Caco-2 (cell line): ENCODE measurements at regions not wholly inside any gene's neighbourhood (a gene's known extent, or its start where the extent isn't known, plus 50 kb on each side); places are given as distances from the start of the nearest gene placed in this dataset.

ENCODE experiments used
- BruUV-seq: library from RNA; stranded (reverse); fragments of 400-500 nt; replicated peaks from 2 replicates; lab custom pipeline; 2021; lab: Mats Ljungman, UMichigan
- CTCF ChIA-PET: fragments of 300-600 bp; sonication (Branson Sonifier 250); formaldehyde crosslinking; loops from one replicate; lab custom pipeline; 2022; ENCODE audit warnings: antibody characterized with exemption; lab: Charles Lee
- POLR2A ChIA-PET: fragments of 300-600 bp; sonication (Branson Sonifier 250); formaldehyde crosslinking; loops from one replicate; lab custom pipeline; 2022; ENCODE audit warnings: antibody characterized with exemption; lab: Charles Lee
- DNase-seq, 2 experiments: peaks; one replicate each; pipeline versions ENCODE4 v3.0.0 to v3.0.0-alpha.2; 2020 to 2022
- H3K27me3 ChIP-seq: replicated peaks from 2 replicates; pipeline ENCODE4 v1.6.0; 2011; ENCODE audit warnings: low read length; ENCODE audit not compliant: control insufficient read depth, insufficient read depth
- H3K36me3 ChIP-seq: 2 replicates; pipeline ENCODE4 v1.5.1; 2011; ENCODE audit warnings: low read length; ENCODE audit not compliant: control insufficient read depth, insufficient read depth
- H3K4me1 ChIP-seq: fragments of 250-450 bp; sonication (Bioruptor Pico); 2 replicates; pipeline ENCODE4 v1.5.1; 2020; ENCODE audit warnings: mild to moderate bottlenecking
- H3K4me3 ChIP-seq: 2 replicates; pipeline ENCODE4 v1.5.1; 2011; ENCODE audit warnings: low read depth, mild to moderate bottlenecking, control low read depth, low read length
- H3K9me3 ChIP-seq: fragments of 250-450 bp; sonication (Bioruptor Pico); 2 replicates; pipeline ENCODE4 v1.5.1; 2020; ENCODE audit warnings: mild to moderate bottlenecking, moderate library complexity
- H3K27ac Mint-ChIP-seq: one replicate; pipeline ENCODE4 v1.8.0; 2022; ENCODE audit warnings: mixed read lengths; ENCODE audit not compliant: unreplicated experiment
- H3K27me3 Mint-ChIP-seq: one replicate; pipeline ENCODE4 v1.8.0; 2022; ENCODE audit warnings: mixed read lengths; ENCODE audit not compliant: insufficient read depth, unreplicated experiment
- H3K36me3 Mint-ChIP-seq: one replicate; pipeline ENCODE4 v1.8.0; 2022; ENCODE audit warnings: mild to moderate bottlenecking, mixed read lengths; ENCODE audit not compliant: insufficient read depth, unreplicated experiment
- H3K4me1 Mint-ChIP-seq: one replicate; pipeline ENCODE4 v1.8.0; 2022; ENCODE audit warnings: low read depth, mixed read lengths; ENCODE audit not compliant: unreplicated experiment
- H3K4me3 Mint-ChIP-seq: one replicate; pipeline ENCODE4 v1.8.0; 2022; ENCODE audit warnings: mild to moderate bottlenecking, moderate library complexity, mixed read lengths; ENCODE audit not compliant: unreplicated experiment
- H3K9me3 Mint-ChIP-seq: one replicate; pipeline ENCODE4 v1.8.0; 2022; ENCODE audit warnings: mixed read lengths; ENCODE audit not compliant: unreplicated experiment
- intact Hi-C: fragments of 100-400 bp; cut with micrococcal nuclease; formaldehyde crosslinking; loops from one replicate; pipeline ENCODE4 v1.10.0; 2022; ENCODE audit not compliant: unreplicated experiment
- TF ChIP-seq, protein P1 (sequence below), 2 experiments: fragments of 200-600 bp in 1 of 2; IDR thresholded peaks; 1 replicate in 1 of 2; 2 replicates in 1 of 2; pipeline versions ENCODE4 v1.5.1 to v1.8.0; 2011 to 2022; ENCODE audit warnings: antibody characterized with exemption in 1 of 2, control low read depth in 1 of 2, inconsistent platforms in 1 of 2, low read depth in 1 of 2, low read length in 1 of 2, mild to moderate bottlenecking in 1 of 2, moderate library complexity in 1 of 2; ENCODE audit not compliant: insufficient read depth in 1 of 2, severe bottlenecking in 1 of 2, unreplicated experiment in 1 of 2

DNA sequence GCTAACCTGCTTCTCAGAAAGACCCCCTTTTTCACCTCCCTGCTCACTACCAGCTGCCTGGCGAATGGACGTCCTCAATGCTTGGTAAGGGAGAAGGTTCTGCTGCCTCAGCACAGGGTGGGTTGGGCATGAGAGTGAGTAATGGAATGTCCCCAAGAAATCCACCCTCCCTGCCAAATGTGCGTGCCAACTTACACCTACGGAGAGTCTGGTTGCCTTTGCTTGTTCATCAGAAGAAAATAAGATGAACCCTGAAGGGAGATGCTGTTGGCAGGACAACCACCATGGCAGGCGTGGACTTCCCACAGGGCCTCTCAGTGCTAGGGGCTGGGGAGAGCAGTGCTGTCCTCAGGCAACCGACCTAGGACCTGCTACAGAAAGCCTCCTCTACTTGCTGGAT, 106.0 kb downstream of the XCL2 start:
- no peak for DNase-seq
- peaks cover 12% of the 10 kb centered on the region for H3K36me3 Mint-ChIP-seq

DNA sequence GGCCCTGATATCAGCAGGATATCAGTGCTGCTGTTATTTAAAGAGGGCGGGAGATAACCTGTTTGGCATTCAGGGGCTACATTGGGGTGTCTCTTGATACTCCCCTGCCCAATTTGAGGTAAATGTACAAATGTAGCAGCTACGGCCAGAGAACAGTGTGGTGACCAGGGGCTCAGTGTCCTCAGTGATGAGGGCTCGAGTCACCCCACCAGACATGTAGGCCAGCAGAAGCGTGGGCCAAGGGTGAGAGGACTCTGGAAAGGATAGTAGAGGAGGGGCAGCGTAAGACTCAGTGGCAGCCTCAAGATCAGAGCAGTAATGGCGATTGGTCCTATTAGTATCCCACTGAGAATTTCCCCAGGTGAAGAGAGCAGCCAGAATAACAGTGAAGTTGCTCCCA, 108.4 kb downstream of the XCL2 start:
- no peaks in the 10 kb centered on the region for H3K9me3 ChIP-seq
- Mint-ChIP-seq H3K4me3 (no peak overlapping the region), H3K4me1 (no peaks in the 10 kb centered on the region), H3K27me3 (no peaks in the 10 kb centered on the region), H3K27ac (no peak overlapping the region), H3K36me3 (peaks cover 7% of the 10 kb centered on the region), H3K9me3 (no peaks in the 10 kb centered on the region)
- no peaks in the 10 kb centered on the region; the same call in 1 of the 2 replicates for H3K36me3 ChIP-seq
- TF ChIP-seq, protein P1, sequence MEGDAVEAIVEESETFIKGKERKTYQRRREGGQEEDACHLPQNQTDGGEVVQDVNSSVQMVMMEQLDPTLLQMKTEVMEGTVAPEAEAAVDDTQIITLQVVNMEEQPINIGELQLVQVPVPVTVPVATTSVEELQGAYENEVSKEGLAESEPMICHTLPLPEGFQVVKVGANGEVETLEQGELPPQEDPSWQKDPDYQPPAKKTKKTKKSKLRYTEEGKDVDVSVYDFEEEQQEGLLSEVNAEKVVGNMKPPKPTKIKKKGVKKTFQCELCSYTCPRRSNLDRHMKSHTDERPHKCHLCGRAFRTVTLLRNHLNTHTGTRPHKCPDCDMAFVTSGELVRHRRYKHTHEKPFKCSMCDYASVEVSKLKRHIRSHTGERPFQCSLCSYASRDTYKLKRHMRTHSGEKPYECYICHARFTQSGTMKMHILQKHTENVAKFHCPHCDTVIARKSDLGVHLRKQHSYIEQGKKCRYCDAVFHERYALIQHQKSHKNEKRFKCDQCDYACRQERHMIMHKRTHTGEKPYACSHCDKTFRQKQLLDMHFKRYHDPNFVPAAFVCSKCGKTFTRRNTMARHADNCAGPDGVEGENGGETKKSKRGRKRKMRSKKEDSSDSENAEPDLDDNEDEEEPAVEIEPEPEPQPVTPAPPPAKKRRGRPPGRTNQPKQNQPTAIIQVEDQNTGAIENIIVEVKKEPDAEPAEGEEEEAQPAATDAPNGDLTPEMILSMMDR (IDR thresholded peaks at IDR 0.05; ENCODE audit: insufficient read depth in 1 of 2, low read depth in 1 of 2, low read length in 1 of 2, severe bottlenecking in 1 of 2, unreplicated experiment in 1 of 2), result no peak
- ChIA-PET CTCF (no interaction called here), POLR2A (no interaction called here)
- no peaks in the 10 kb centered on the region for H3K4me1 ChIP-seq
- no peak for DNase-seq
- intact Hi-C loops, result loop anchor here (5.0 kb wide), 1 partner anchor 122 kb away; no protein-coding TSS in a partner anchor
- no peaks in the 10 kb centered on the region for H3K27me3 ChIP-seq
- no TSS peak for BruUV-seq
- H3K4me3 ChIP-seq, result no peak overlapping the region

More for the DNA sequence above, 106.0 kb downstream of the XCL2 start:
- H3K9me3 Mint-ChIP-seq, result no peaks in the 10 kb centered on the region
- ChIA-PET CTCF (no interaction called here), POLR2A (no interaction called here)
- intact Hi-C loops, result loop anchor here (2.0 to 5.0 kb wide), 2 partner anchors 95 to 119 kb away; no protein-coding TSS in a partner anchor
- Histone ChIP-seq H3K4me3 (no peak overlapping the region), H3K36me3 (no peaks in the 10 kb centered on the region; the same call in 1 of the 2 replicates), H3K27me3 (no peaks in the 10 kb centered on the region), H3K9me3 (no peaks in the 10 kb centered on the region), H3K4me1 (peaks cover 8% of the 10 kb centered on the region; the same call in 1 of the 2 replicates)
- BruUV-seq, result no TSS peak
- no peak overlapping the region for H3K4me3 Mint-ChIP-seq
- H3K27me3 Mint-ChIP-seq, result no peaks in the 10 kb centered on the region
- peaks cover 20% of the 10 kb centered on the region for H3K4me1 Mint-ChIP-seq
- TF ChIP-seq, protein P1 (IDR thresholded peaks at IDR 0.05; ENCODE audit: insufficient read depth in 1 of 2, low read depth in 1 of 2, low read length in 1 of 2, severe bottlenecking in 1 of 2, unreplicated experiment in 1 of 2), result no peak
- H3K27ac Mint-ChIP-seq, result no peak overlapping the region

DNA sequence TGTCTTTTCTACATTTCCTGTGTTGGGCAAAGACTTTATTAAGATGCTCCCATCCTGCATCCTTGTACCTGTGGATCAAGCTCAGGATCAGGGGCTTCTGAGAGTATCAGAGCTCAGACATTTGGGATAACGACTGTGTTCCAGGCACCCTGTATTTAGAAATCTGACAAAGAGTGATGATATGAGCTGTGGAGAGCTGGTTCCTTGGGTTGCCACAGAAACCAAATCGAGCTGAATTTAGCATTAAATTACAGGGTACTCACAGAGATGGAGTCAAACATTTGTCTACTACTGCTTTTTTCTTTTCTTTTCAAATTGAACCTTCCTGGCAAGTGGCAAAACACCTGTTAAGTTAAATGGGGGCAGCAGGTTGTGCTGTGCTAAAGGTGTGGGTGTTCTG, 110.6 kb downstream of the XCL2 start:
- intact Hi-C loops, result no loop called here

More for the DNA sequence above, 110.6 kb downstream of the XCL2 start:
- Mint-ChIP-seq H3K27ac (no peak overlapping the region), H3K27me3 (no peaks in the 10 kb centered on the region), H3K9me3 (no peaks in the 10 kb centered on the region), H3K4me3 (no peak overlapping the region), H3K36me3 (no peaks in the 10 kb centered on the region), H3K4me1 (no peaks in the 10 kb centered on the region)
- Histone ChIP-seq H3K4me3 (no peak overlapping the region), H3K4me1 (no peaks in the 10 kb centered on the region), H3K36me3 (no peaks in the 10 kb centered on the region; the same call in 1 of the 2 replicates), H3K9me3 (no peaks in the 10 kb centered on the region), H3K27me3 (no peaks in the 10 kb centered on the region)
- CTCF ChIA-PET, result no interaction called here
- no TSS peak for BruUV-seq
- DNase-seq, result no peak
- TF ChIP-seq, protein P1 (IDR thresholded peaks at IDR 0.05; ENCODE audit: insufficient read depth in 1 of 2, low read depth in 1 of 2, low read length in 1 of 2, severe bottlenecking in 1 of 2, unreplicated experiment in 1 of 2), result no peak
- POLR2A ChIA-PET, result no interaction called here
